ENCODE measurements at regions not wholly inside any gene's neighbourhood (a gene's known extent, or its start where the extent isn't known, plus 50 kb on each side); places are given as distances from the start of the nearest gene placed in this dataset.

DNA sequence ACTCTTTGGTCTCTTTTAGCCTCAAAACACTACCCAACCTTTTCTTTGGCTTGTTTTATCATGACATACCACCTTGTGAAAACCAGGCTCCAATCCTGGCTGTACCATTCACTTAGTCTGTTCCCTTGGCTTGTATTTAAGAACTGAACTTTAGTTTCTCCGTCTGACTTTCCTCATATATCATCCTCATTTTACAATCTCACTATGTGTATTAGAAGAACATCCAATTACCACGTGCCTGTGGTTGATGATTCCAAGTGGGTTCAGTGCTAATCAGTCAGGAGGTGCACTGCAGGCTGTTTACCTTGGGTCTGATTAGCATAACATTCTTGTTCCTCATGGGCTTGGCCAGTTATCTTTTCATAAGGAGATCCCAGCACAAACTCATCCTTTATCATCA lies 144.8 kb upstream of the KLF14 start:
- DNase-seq (ENCODE audit: low read depth, low spot score) = no peak

DNA sequence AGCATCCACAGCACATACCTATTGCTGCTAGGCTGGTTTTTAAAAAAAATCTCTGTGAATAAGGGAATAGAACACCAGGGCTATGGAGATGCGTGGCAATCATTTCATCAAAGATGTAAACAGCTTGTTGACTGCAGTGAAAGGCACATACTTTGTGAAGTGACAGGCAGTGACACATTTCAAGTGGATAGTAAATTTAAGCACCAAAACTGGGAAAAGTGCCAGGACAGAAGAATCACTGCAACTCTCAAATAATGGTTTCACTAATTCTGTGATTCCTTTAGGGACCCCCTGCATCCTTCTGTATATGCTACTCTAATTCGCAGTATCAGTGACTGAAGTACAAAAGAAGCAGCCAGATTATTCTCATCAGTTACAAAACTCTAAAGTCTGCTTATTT lies 145.2 kb upstream of the KLF14 start:
- no peak for DNase-seq (ENCODE audit: low read depth, low spot score)

- no peak for DNase-seq (ENCODE audit: low read depth, low spot score)
Observed at GRCh38 chr7:130880668-130881067, 146.7 kb upstream of the KLF14 start.

- no peak for DNase-seq (ENCODE audit: low read depth, low spot score)
Observed at GRCh38 chr7:130881091-130881798, 147.2 kb upstream of the KLF14 start.

GRCh38 chr7:130881799-130882141 lies 147.8 kb upstream of the KLF14 start:
- no peak for DNase-seq (ENCODE audit: low read depth, low spot score)

- DNase-seq (ENCODE audit: low read depth, low spot score) = no peak
Observed at GRCh38 chr7:130882396-130882795, 148.4 kb upstream of the KLF14 start.

DNA sequence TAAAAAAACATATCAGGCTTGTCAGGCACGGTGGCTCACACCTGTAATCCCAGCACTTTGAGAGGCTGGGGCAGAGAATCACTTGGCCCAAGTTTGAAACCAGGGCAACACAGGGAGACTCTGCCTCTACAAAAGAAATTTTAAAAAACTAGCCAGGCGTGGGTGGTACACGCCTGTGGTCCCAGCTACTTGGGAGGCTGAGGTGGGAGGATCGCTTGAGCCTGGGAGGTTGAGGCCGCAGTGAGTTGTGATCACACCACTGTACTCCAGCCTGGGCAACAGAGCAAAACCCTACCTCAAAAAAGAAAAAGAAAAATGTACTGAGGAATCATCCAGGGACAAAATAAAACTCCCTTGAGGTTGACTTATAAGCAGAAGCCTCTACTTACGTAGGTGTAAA lies 149.9 kb upstream of the KLF14 start:
- no peak for DNase-seq (ENCODE audit: low read depth, low spot score)

- no peak for DNase-seq (ENCODE audit: low read depth, low spot score)
Observed at GRCh38 chr7:130884437-130885417, 150.7 kb upstream of the KLF14 start.

DNA sequence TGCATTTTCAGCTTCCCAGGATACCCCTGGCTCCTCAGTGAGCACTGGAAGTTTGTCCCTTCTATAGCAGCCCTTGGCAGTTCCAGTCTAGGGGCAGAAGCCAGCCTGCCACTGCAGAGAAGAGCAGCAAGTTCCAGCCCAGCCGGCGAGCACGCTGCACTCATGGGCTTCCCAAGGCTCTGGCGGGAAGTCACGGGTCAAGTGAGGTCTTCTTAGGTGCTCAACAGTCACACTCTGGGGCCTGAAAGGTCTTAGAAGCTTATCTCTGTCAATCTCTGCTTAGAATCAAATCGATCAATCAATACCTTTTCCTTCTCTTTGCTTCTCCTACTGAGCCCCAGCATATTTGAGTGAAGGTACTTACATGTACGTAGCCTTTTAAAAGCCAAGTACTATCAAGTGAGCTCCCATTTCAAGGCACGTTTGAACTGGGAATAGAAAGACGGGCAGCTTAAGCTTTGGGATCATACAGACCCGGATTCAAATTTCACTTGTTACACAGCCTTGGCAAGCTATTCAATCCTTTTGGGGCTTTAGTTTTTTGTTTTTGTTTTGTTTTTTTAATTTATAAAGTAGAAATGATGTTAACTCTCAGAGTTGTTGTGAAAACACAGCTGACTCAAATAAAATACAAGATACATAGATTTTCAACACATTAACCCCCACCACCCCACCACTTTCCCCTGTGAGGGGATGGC lies 152.6 kb upstream of the KLF14 start:
- DNase-seq (ENCODE audit: low read depth, low spot score) = no peak

GRCh38 chr7:130887182-130887956 lies 153.4 kb upstream of the KLF14 start:
- DNase-seq (ENCODE audit: low read depth, low spot score) = no peak

DNA sequence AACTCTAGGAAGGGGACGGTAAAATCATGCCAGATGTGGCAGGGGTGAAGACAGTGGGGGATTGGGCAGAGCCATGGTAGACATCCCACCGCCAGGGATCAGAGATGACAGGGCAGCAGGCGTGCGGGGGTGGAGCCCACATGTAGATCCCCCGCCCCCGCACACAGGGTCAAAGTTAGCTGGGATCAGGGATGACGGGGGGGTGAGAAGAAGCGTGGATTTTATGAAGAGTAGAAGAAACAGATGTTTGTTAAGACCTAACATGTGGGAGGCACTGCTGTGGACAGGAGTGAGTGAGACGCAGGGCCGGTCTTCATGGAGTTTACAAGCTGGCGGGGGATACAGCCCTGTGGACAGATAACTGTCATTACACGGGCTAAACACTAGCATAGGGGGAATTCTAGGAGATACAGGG lies 154.0 kb upstream of the KLF14 start:
- DNase-seq (ENCODE audit: low read depth, low spot score) = no peak

DNA sequence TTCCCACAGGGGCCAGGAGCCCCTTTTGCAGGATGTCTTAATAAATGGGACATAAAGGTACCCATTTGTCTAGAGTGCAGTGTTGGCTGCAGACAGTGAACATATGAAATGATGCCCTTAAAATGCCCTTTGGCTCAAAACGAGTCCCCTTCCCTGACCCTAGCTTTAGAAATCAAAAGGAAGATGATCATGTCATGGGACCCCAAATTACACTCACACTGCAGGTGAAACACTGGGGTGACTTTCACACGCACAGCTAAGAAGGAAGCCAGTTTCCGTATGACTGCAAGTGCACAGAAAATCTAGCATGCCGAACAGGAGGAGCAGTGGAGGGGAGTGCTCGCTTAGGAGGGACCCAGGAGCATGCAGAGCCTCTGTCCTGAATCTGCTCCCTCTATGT lies 154.5 kb upstream of the KLF14 start:
- no peak for DNase-seq (ENCODE audit: low read depth, low spot score)

GRCh38 chr7:130890176-130891020 lies 156.4 kb upstream of the KLF14 start:
- no peak for DNase-seq (ENCODE audit: low read depth, low spot score)

DNA sequence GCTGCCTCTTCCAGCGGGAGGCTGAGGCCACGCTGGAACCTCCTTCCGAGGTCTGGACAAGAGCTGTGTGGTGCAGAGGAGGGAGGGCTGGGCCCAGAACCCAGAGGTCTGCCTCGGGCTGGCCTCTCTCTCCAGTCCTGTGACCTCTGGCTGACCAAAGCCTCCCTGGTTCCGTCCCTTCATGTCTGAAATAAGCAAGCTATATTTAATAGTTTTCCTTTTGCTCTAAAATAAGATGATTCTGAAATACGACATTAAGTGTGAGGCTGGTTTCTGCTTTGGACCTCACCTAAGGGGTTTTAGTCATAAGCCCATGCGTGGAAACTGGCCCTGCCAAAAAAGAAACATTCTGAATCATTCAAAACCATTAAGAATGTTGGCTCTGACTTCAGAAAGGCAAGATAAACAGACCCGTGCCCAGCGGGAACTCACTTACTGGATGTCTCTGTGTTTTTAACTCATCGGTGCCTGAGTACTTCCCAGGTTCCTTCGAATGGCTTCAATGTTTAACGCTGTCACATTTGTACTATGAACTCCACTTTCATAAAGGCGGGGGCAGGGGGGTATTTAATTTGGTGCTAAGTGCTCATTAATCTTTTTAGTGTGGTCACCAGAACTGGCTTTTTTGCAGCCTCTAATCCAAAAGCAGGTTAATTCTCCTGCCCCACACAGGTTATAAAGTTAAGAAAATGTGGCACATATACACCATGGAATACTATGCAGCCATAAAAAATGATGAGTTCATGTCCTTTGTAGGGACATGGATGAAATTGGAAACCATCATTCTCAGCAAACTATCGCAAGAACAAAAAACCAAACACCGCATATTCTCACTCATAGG lies 157.5 kb upstream of the KLF14 start:
- no peak for DNase-seq (ENCODE audit: low read depth, low spot score)

- no peak for DNase-seq (ENCODE audit: low read depth, low spot score)
Observed at GRCh38 chr7:130893441-130893894, 159.5 kb upstream of the KLF14 start.

GRCh38 chr7:130894146-130894908 lies 160.3 kb upstream of the KLF14 start:
- no peak for DNase-seq (ENCODE audit: low read depth, low spot score)

GRCh38 chr7:130894909-130895750 lies 161.1 kb upstream of the KLF14 start:
- DNase-seq (ENCODE audit: low read depth, low spot score) = no peak

All from iPS DF 19.7 (cell line).